Neural cell (in vitro differentiated cells): ENCODE measurements at regions not wholly inside any gene's neighbourhood (a gene's known extent, or its start where the extent isn't known, plus 50 kb on each side); places are given as distances from the start of the nearest gene placed in this dataset.

ENCODE experiments used
- H2AFZ ChIP-seq: fragments of 200-600, 300-800 bp; sonication (generic), shearing (Covaris generic); 2 replicates; pipeline ENCODE4 v1.6.0; 2014; ENCODE audit warnings: low read depth, mild to moderate bottlenecking, antibody characterized with exemption, low read length, moderate library complexity
- H3F3A ChIP-seq: fragments of 200-600 bp; shearing (Covaris generic); 2 replicates; pipeline ENCODE4 v1.6.1; 2016; ENCODE audit warnings: mild to moderate bottlenecking, moderate library complexity, mixed read lengths, antibody characterized with exemption, low read length; ENCODE audit not compliant: insufficient read depth, poor library complexity, severe bottlenecking
- H3K27ac ChIP-seq: fragments of 200-600, 300-800 bp; sonication (generic), shearing (Covaris generic); 2 replicates; pipeline ENCODE4 v1.5.1; 2014; ENCODE audit warnings: mild to moderate bottlenecking, low read length, moderate library complexity
- H3K27me3 ChIP-seq: fragments of 300-800, 200-600 bp; sonication (generic), shearing (Covaris generic); 2 replicates; pipeline ENCODE4 v1.6.0; 2014; ENCODE audit warnings: mild to moderate bottlenecking, low read depth, low read length, moderate library complexity; ENCODE audit not compliant: insufficient read depth
- H3K36me3 ChIP-seq: fragments of 300-800, 200-600 bp; sonication (generic), shearing (Covaris generic); 2 replicates; pipeline ENCODE4 v1.5.1; 2014; ENCODE audit warnings: mild to moderate bottlenecking, antibody characterized with exemption, low read length, moderate library complexity; ENCODE audit not compliant: insufficient read depth
- H3K4me2 ChIP-seq: fragments of 300-800, 200-600 bp; sonication (generic), shearing (Covaris generic); 2 replicates; pipeline ENCODE4 v1.6.0; 2014; ENCODE audit warnings: mild to moderate bottlenecking, low read length
- H3K4me3 ChIP-seq: fragments of 300-800, 200-600 bp; sonication (generic), shearing (Covaris generic); 2 replicates; pipeline ENCODE4 v1.5.1; 2014; ENCODE audit warnings: mild to moderate bottlenecking, low read length, moderate library complexity
- H3K79me2 ChIP-seq: fragments of 200-600 bp; shearing (Covaris generic); replicated peaks from 2 replicates; pipeline ENCODE4 v1.6.0; 2014; ENCODE audit warnings: mild to moderate bottlenecking, low read length, moderate library complexity; ENCODE audit not compliant: insufficient read depth
- H3K9ac ChIP-seq: fragments of 300-800, 200-600 bp; sonication (generic), shearing (Covaris generic); 2 replicates; pipeline ENCODE4 v1.6.1; 2016; ENCODE audit warnings: mild to moderate bottlenecking, low read length, mixed read lengths
- H3K9me2 ChIP-seq: fragments of 200-600 bp; shearing (Covaris generic); 2 replicates; pipeline ENCODE4 v1.6.1; 2016; ENCODE audit warnings: mild to moderate bottlenecking, low read length, mixed read lengths; ENCODE audit not compliant: insufficient read depth
- H3K9me3 ChIP-seq: fragments of 200-600, 300-800 bp; sonication (generic), shearing (Covaris generic); 2 replicates; pipeline ENCODE4 v1.6.1; 2016; ENCODE audit warnings: mild to moderate bottlenecking, mixed run types, low read length, moderate library complexity, mixed read lengths
- H4K20me1 ChIP-seq: fragments of 200-600 bp; shearing (Covaris generic); 2 replicates; pipeline ENCODE4 v1.6.1; 2016; ENCODE audit warnings: mild to moderate bottlenecking, mixed run types; ENCODE audit not compliant: insufficient read depth
- CTCF ChIP-seq: fragments of 450-650 bp; IDR thresholded peaks from 2 replicates; pipeline ENCODE4 v1.5.1; 2014; ENCODE audit warnings: antibody characterized with exemption, mild to moderate bottlenecking, moderate library complexity; ENCODE audit not compliant: poor library complexity, severe bottlenecking
- EP300 ChIP-seq: fragments of 450-650 bp; conservative IDR thresholded peaks from 2 replicates; pipeline ENCODE4 v1.6.1; 2014; ENCODE audit warnings: antibody characterized with exemption, mild to moderate bottlenecking, moderate library complexity; ENCODE audit not compliant: poor library complexity, severe bottlenecking
- EZH2 ChIP-seq: fragments of 200-600, 300-800 bp; shearing (Covaris generic), sonication (generic); IDR thresholded peaks from 2 replicates; pipeline ENCODE4 v1.6.1; 2014; ENCODE audit warnings: antibody characterized with exemption, low read length, borderline replicate concordance, mild to moderate bottlenecking; ENCODE audit not compliant: insufficient read depth, poor library complexity, severe bottlenecking
- MXI1 ChIP-seq: fragments of 450-650 bp; conservative IDR thresholded peaks from 2 replicates; pipeline ENCODE4 v1.6.1; 2014; ENCODE audit warnings: antibody characterized with exemption, mild to moderate bottlenecking; ENCODE audit not compliant: poor library complexity, severe bottlenecking
- POLR2AphosphoS5 ChIP-seq: IDR thresholded peaks from 2 replicates; pipeline ENCODE4 v1.6.1; 2012
- RAD21 ChIP-seq: fragments of 450-650 bp; conservative IDR thresholded peaks from 2 replicates; pipeline ENCODE4 v1.6.1; 2014; ENCODE audit warnings: antibody characterized with exemption, mild to moderate bottlenecking, moderate library complexity
- REST ChIP-seq: IDR thresholded peaks from 2 replicates; pipeline ENCODE4 v1.6.1; 2012; ENCODE audit warnings: borderline replicate concordance
- SMC3 ChIP-seq: fragments of 450-650 bp; conservative IDR thresholded peaks from 2 replicates; pipeline ENCODE4 v1.6.1; 2014; ENCODE audit warnings: antibody characterized with exemption, mild to moderate bottlenecking, moderate library complexity; ENCODE audit not compliant: poor library complexity
- TAF1 ChIP-seq: IDR thresholded peaks from 2 replicates; pipeline ENCODE4 v1.6.1; 2012; ENCODE audit warnings: low read depth

GRCh38 chr2:100639588-100640390 is 77.0 kb downstream of the PDCL3 start:
- H3K36me3 ChIP-seq = no peaks in the 10 kb centered on the region
- no peaks in the 10 kb centered on the region for H3K79me2 ChIP-seq
- H3K9ac ChIP-seq = no peak overlapping the region
- H3K9me3 ChIP-seq = no peaks in the 10 kb centered on the region
- H3K9me2 ChIP-seq = no peaks in the 10 kb centered on the region
- no peaks in the 10 kb centered on the region for H4K20me1 ChIP-seq
- peak overlapping the region; percentile 17 for H2AFZ ChIP-seq
- H3K4me2 ChIP-seq = no peak overlapping the region
- H3F3A ChIP-seq = no peaks in the 10 kb centered on the region
- peak overlapping the region; percentile 27 for H3K27ac ChIP-seq
- TF ChIP-seq EP300 (no peak), POLR2AphosphoS5 (no peak), MXI1 (no peak), TAF1 (no peak), REST (no peak), EZH2 (no peak), RAD21 (no peak), SMC3 (no peak), CTCF (no peak)
- no peak overlapping the region for H3K4me3 ChIP-seq
- no peaks in the 10 kb centered on the region for H3K27me3 ChIP-seq

GRCh38 chr2:100640431-100641124 is 77.8 kb downstream of the PDCL3 start:
- no peak overlapping the region for H3K4me2 ChIP-seq

More at GRCh38 chr2:100640431-100641124, 77.8 kb downstream of the PDCL3 start:
- Histone ChIP-seq H3F3A (no peaks in the 10 kb centered on the region), H3K79me2 (no peaks in the 10 kb centered on the region), H3K9me2 (no peaks in the 10 kb centered on the region), H3K4me3 (no peak overlapping the region), H2AFZ (peak overlapping the region; percentile 17), H4K20me1 (no peaks in the 10 kb centered on the region), H3K9ac (no peak overlapping the region), H3K9me3 (no peaks in the 10 kb centered on the region), H3K27ac (peak overlapping the region; percentile 27), H3K27me3 (no peaks in the 10 kb centered on the region), H3K36me3 (no peaks in the 10 kb centered on the region)
- TF ChIP-seq TAF1 = no peak
- no peak for TF ChIP-seq REST
- no peak for TF ChIP-seq CTCF
- no peak for TF ChIP-seq EZH2
- no peak for TF ChIP-seq POLR2AphosphoS5
- no peak for TF ChIP-seq MXI1
- TF ChIP-seq EP300 = no peak
